C4-2B (cell line): ENCODE measurements at regions not wholly inside any gene's neighbourhood (a gene's known extent, or its start where the extent isn't known, plus 50 kb on each side); places are given as distances from the start of the nearest gene placed in this dataset.

Source experiments
- ZFX ChIP-seq: fragments of 450-650 bp; IDR thresholded peaks from 2 replicates; pipeline ENCODE4 v1.6.1; 2017
- TF ChIP-seq, protein P1 (sequence below): fragments of 450-650 bp; conservative IDR thresholded peaks from 2 replicates; pipeline ENCODE4 v1.5.1; 2017; ENCODE audit warnings: mild to moderate bottlenecking

DNA sequence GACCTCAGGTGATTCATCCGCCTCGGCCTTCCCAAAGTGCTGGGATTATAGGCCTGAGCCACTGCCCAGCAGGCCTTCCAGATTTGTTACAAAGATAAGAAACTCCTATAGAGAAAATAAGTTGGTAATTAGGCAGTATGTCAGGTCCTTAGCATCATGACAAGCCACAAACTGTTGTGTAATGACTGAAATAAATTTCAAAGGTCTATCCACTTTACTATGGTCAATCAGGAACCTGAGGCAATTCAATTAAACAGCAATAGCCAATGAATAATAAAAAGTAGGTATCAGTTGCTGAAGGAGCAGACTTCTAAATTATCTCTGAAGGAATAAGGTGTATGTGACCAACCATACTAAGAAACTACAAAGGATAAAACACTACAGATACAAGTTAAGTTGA, 62.4 kb upstream of the ATIC start:
- TF ChIP-seq, protein P1, sequence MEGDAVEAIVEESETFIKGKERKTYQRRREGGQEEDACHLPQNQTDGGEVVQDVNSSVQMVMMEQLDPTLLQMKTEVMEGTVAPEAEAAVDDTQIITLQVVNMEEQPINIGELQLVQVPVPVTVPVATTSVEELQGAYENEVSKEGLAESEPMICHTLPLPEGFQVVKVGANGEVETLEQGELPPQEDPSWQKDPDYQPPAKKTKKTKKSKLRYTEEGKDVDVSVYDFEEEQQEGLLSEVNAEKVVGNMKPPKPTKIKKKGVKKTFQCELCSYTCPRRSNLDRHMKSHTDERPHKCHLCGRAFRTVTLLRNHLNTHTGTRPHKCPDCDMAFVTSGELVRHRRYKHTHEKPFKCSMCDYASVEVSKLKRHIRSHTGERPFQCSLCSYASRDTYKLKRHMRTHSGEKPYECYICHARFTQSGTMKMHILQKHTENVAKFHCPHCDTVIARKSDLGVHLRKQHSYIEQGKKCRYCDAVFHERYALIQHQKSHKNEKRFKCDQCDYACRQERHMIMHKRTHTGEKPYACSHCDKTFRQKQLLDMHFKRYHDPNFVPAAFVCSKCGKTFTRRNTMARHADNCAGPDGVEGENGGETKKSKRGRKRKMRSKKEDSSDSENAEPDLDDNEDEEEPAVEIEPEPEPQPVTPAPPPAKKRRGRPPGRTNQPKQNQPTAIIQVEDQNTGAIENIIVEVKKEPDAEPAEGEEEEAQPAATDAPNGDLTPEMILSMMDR = no peak
- TF ChIP-seq ZFX = no peak
